ENCODE measurements at regions not wholly inside any gene's neighbourhood (a gene's known extent, or its start where the extent isn't known, plus 50 kb on each side); places are given as distances from the start of the nearest gene placed in this dataset.
A peak's percentile ranks its signal among the peaks of the same experiment; 100 is the strongest.

DNA sequence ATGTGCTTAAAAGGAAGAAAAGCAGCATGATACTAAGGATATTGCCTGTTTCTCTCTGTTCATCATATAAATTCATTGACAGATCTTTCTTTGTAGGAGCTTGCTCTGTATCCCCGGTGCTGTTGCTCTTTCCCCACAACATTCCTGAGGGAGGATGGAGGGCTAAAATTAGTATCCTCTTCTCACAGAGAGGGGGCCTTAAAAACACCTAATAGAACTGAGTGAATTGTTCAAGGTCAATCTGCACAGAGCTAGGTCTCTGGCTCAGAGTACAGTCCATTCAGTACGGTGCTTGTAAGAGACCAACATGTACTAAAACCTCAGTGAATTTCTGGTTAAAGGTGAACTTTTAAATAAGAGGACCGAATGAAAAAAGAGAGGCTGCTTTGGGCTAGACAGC lies 88.7 kb downstream of the PALM2AKAP2 start:
- Histone ChIP-seq H3K9me3 (no peaks in the 10 kb centered on the region), H3K4me1 (no peaks in the 10 kb centered on the region), H3K4me3 (no peak overlapping the region), H3K27ac (no peak overlapping the region), H3K27me3 (no peaks in the 10 kb centered on the region), H3K36me3 (no peaks in the 10 kb centered on the region)
- ATAC-seq = no peak
- TF ChIP-seq CTCF (IDR thresholded peaks at IDR 0.05) = no peak
- intact Hi-C loops (cut with DNase I) = no loop called here
- no peak for DNase-seq

- H3K9me3 ChIP-seq = no peaks in the 10 kb centered on the region
- no peaks in the 10 kb centered on the region for H3K27me3 ChIP-seq
- DNase-seq = no peak
- H3K4me3 ChIP-seq = no peak overlapping the region
- no peak for ATAC-seq
- no peak overlapping the region for H3K27ac ChIP-seq
- no peaks in the 10 kb centered on the region for H3K36me3 ChIP-seq
- TF ChIP-seq CTCF (IDR thresholded peaks at IDR 0.05) = no peak
- intact Hi-C loops (cut with DNase I) = no loop called here
- H3K4me1 ChIP-seq = no peaks in the 10 kb centered on the region
Measured at GRCh38 chr9:109870365-109870764, 90.4 kb downstream of the PALM2AKAP2 start.

DNA sequence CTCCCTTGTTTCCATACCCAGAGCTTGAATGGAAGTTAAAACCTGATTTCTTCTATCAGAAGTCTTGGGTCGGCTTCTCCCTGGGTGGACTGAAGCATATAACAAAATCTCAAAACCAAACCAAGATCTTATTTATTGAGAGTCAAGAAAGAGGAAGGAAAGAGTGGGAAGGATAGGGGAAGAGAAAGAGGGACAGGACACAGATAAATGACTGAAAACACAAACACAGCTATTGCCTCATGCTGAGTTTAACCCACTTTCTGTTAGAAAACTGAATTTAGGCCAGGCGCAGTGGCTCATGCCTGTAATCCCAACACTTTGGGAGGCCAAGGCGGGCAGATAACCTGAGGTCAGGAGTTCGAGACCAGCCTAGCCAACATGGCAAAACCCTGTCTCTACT lies 92.9 kb downstream of the PALM2AKAP2 start:
- H3K27ac ChIP-seq = no peak overlapping the region
- ATAC-seq (no peak), DNase-seq (no peak)
- intact Hi-C loops (cut with DNase I) = no loop called here
- H3K9me3 ChIP-seq = no peaks in the 10 kb centered on the region
- H3K36me3 ChIP-seq = no peaks in the 10 kb centered on the region
- no peaks in the 10 kb centered on the region for H3K27me3 ChIP-seq
- H3K4me3 ChIP-seq = no peak overlapping the region
- no peaks in the 10 kb centered on the region for H3K4me1 ChIP-seq
- no peak for TF ChIP-seq CTCF (IDR thresholded peaks at IDR 0.05)

DNA sequence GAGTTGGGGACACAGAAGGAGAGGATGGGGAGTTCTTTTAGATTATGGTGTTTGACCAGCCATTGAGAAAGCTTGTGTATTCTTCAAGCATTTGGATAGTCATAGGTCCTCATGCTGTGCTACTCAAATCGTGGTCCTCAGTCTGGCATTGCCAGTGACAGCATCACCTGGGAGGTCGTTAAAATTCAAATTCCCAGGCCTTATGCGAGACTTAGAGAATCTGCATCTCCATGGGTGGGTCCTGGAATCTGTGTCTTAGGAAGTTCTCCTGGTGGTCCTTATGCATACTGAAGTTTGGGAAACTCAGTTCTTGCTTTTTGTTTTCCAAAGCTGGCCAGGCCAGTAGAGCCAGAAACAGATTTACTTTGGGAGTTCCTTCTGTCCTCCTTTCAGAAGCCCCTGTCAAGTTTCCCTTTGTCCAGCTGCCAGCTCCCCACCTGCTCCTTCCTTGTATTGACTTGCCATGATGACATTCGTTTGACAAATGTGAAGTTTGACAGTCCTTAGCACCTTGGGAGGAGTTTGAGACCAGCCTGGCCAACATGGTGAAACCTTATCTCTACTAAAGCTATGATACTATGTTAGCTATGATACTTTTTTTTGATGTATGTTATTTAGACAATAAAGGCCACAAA lies 95.6 kb downstream of the PALM2AKAP2 start:
- intact Hi-C loops (cut with DNase I) = no loop called here
- TF ChIP-seq CTCF (IDR thresholded peaks at IDR 0.05) = no peak
- H3K27me3 ChIP-seq = no peaks in the 10 kb centered on the region
- H3K27ac ChIP-seq = no peak overlapping the region
- ATAC-seq = no peak
- no peaks in the 10 kb centered on the region for H3K9me3 ChIP-seq
- no peak for DNase-seq
- no peaks in the 10 kb centered on the region for H3K36me3 ChIP-seq
- no peaks in the 10 kb centered on the region for H3K4me1 ChIP-seq
- H3K4me3 ChIP-seq = no peak overlapping the region

GRCh38 chr9:109880276-109881169 lies 100.5 kb downstream of the PALM2AKAP2 start:
- ATAC-seq = peak; percentile 78
- H3K27me3 ChIP-seq = no peaks in the 10 kb centered on the region
- H3K4me1 ChIP-seq = no peaks in the 10 kb centered on the region
- peak; percentile 71 for TF ChIP-seq CTCF (IDR thresholded peaks at IDR 0.05)
- intact Hi-C loops (cut with DNase I) = no loop called here
- H3K9me3 ChIP-seq = no peaks in the 10 kb centered on the region
- no peak overlapping the region for H3K27ac ChIP-seq
- DNase-seq = no peak
- no peak overlapping the region for H3K4me3 ChIP-seq
- H3K36me3 ChIP-seq = no peaks in the 10 kb centered on the region
